AG08395 (cell line): ENCODE measurements at regions not wholly inside any gene's neighbourhood (a gene's known extent, or its start where the extent isn't known, plus 50 kb on each side); places are given as distances from the start of the nearest gene placed in this dataset.

Experiments used
- DNase-seq: peaks from one replicate; pipeline ENCODE4 v3.0.0; 2012; ENCODE audit warnings: mixed read lengths, low spot score

- DNase-seq: no peak
Observed at GRCh38 chr1:53378061-53378460, 50.2 kb upstream of the LRP8 start.

GRCh38 chr1:53378932-53379661 lies 51.2 kb upstream of the LRP8 start:
- DNase-seq: no peak

- DNase-seq: no peak
Observed at GRCh38 chr1:53379662-53380002, 51.8 kb upstream of the LRP8 start.

GRCh38 chr1:53380296-53380695 lies 52.4 kb upstream of the LRP8 start:
- DNase-seq: no peak

GRCh38 chr1:53381790-53382401 lies 54.0 kb upstream of the LRP8 start:
- peak; percentile 61 for DNase-seq

- DNase-seq: no peak
Observed at GRCh38 chr1:53383136-53383870, 55.4 kb upstream of the LRP8 start.

GRCh38 chr1:53384796-53385195 lies 56.9 kb upstream of the LRP8 start:
- DNase-seq: no peak

GRCh38 chr1:53385276-53386225 lies 57.7 kb upstream of the LRP8 start:
- no peak for DNase-seq

- DNase-seq: no peak
Observed at GRCh38 chr1:53388963-53389362, 61.1 kb upstream of the LRP8 start.

GRCh38 chr1:53390261-53390660 lies 62.4 kb upstream of the LRP8 start:
- no peak for DNase-seq

- DNase-seq: no peak
Observed at GRCh38 chr1:53390736-53391135, 62.9 kb upstream of the LRP8 start.

GRCh38 chr1:53391296-53391695 lies 63.4 kb upstream of the LRP8 start:
- no peak for DNase-seq

- DNase-seq: peak; percentile 38
Observed at GRCh38 chr1:53391982-53392381, 64.1 kb upstream of the LRP8 start.

GRCh38 chr1:53392460-53392859 lies 64.6 kb upstream of the LRP8 start:
- no peak for DNase-seq

- peak; percentile 90 for DNase-seq
Observed at GRCh38 chr1:53393325-53393792, 65.5 kb upstream of the LRP8 start.

- DNase-seq: no peak
Observed at GRCh38 chr1:53394306-53394705, 64.9 kb upstream of the DMRTB1 start.

- DNase-seq: no peak
Observed at GRCh38 chr1:53395671-53396215, 63.5 kb upstream of the DMRTB1 start.

GRCh38 chr1:53396573-53397268 lies 62.5 kb upstream of the DMRTB1 start:
- DNase-seq: no peak

- no peak for DNase-seq
Observed at GRCh38 chr1:53398091-53398490, 61.1 kb upstream of the DMRTB1 start.

- DNase-seq: no peak
Observed at GRCh38 chr1:53398576-53399365, 60.4 kb upstream of the DMRTB1 start.
